HG03045 (cell line): ENCODE measurements at regions not wholly inside any gene's neighbourhood (a gene's known extent, or its start where the extent isn't known, plus 50 kb on each side); places are given as distances from the start of the nearest gene placed in this dataset.
"Not testable (repeated sequence)": the region's sequence is repeated elsewhere in the genome, so short reads cannot be mapped to it uniquely, and the experiment has no call there.

Experiments
- ATAC-seq: cut with Tn5 transposase; IDR thresholded peaks from one replicate; pipeline ENCODE4 v1.9.1; 2021; ENCODE audit warnings: mild to moderate bottlenecking, moderate library complexity; ENCODE audit not compliant: unreplicated experiment

- ATAC-seq, result no peak
These were observed 603.0 kb downstream of the BNC2 start for GRCh38 chr9:16267281-16268066.

- no peak for ATAC-seq
These were observed 602.2 kb downstream of the BNC2 start for GRCh38 chr9:16268067-16268881.

DNA sequence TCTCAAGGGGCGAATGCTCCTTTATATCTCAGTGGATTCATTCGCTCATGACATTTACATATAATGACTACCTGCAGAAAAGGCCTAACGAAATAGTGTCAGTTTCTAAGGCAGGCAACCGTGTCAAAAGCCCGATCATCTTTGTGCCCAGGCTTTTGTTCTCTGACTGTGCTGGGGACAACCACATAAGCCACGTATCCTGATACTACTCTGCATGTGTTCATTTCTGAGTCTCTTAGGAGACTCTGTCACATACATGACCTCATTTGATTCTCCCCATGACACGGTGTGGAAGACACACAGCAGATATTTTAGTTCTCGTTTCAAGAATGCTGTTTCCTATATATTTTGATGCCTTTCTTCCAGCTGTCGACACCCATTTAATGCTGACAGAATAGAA, 598.5 kb downstream of the BNC2 start:
- ATAC-seq, result no peak

- ATAC-seq, result no peak
These were observed 597.7 kb downstream of the BNC2 start for GRCh38 chr9:16272776-16273175.

GRCh38 chr9:16275795-16276624, 594.5 kb downstream of the BNC2 start:
- ATAC-seq, result no peak

- no peak for ATAC-seq
These were observed 593.6 kb downstream of the BNC2 start for GRCh38 chr9:16276866-16277265.

DNA sequence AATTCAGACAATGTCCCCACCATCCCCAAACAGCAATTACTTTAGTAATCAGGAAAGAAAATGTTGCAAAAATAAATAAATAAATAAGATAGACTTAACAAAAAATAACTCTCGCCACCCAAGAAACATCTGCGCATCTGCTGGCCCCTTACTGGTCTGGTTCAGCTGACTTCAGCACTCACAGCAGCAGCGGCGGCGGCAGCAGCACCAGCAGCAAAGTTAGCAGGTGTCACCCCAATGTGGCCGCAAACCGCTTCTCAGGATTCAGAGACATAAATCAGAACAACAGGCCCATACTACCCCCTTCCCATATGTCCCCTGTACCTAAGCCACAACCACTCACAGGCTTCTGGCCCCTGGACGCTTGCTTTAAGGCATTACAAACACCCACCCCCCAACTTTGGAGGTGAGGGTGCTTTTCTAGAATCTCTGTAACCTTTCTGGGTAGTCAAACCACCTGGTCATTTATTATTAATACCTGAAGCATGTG, 593.0 kb downstream of the BNC2 start:
- ATAC-seq, result no peak

- ATAC-seq, result no peak
These were observed 592.0 kb downstream of the BNC2 start for GRCh38 chr9:16278326-16278999.

GRCh38 chr9:16281707-16282106, 588.8 kb downstream of the BNC2 start:
- ATAC-seq, result no peak

GRCh38 chr9:16282216-16282615, 588.3 kb downstream of the BNC2 start:
- no peak for ATAC-seq

GRCh38 chr9:16282718-16283117, 587.8 kb downstream of the BNC2 start:
- no peak for ATAC-seq

DNA sequence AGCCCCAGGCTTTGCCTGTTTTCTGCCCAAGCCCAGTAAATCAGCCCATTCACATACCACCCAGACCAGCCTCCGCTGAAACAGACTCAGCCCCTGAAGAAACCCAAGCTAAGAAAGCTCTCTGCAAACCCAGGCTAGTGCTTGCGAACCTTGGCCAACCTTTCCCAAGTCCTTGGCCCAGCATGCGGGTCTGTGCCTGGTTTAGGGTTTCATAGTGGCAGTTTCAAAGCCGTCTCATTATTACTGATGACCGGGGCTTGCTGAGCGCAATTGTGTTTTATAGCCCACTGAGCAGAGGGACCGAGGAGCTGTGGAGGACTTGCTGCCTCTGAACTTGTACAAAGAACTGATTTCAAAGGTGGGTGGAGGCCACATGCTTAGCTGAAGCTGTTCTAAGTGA, 584.3 kb downstream of the BNC2 start:
- no peak for ATAC-seq

DNA sequence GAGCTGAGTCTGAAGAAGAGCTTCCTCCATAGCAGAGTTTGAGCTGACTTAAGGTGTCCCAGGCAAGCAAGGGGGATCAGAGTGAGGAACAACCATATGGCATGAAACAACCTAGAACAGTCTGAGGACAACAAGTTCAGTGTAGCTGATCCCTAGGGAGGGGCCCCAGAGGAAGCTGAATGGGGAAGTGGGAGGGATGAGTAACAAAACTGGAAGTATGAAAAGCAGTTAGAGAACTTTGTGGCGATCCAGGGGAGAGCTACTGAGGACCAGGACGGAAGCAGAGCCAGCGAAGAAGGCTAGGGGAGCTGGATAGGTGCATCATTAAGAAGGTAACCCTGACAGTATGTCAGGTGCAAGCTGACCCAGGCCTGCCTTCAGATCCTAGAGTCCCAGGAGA, 580.8 kb downstream of the BNC2 start:
- no peak for ATAC-seq

GRCh38 chr9:16290169-16290568, 580.3 kb downstream of the BNC2 start:
- no peak for ATAC-seq

DNA sequence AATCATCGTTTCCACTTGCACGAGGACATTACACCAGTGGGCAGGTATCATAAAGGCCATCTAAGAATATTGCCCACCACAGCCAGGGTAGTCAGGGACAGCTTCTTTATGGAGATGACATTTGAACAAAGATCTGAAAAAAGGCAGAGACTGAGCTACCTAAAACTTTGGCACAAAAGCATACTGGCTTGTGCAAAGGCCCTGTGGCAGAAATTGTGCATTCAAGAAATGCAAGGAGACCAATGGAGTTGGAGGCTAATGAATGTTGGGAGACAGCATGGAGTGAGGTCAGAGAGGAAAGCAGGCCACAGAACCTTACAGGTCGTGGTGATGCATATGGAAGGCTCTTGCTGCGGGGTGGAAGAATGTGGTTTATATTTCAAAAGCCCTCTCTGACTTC, 578.5 kb downstream of the BNC2 start:
- no peak for ATAC-seq

DNA sequence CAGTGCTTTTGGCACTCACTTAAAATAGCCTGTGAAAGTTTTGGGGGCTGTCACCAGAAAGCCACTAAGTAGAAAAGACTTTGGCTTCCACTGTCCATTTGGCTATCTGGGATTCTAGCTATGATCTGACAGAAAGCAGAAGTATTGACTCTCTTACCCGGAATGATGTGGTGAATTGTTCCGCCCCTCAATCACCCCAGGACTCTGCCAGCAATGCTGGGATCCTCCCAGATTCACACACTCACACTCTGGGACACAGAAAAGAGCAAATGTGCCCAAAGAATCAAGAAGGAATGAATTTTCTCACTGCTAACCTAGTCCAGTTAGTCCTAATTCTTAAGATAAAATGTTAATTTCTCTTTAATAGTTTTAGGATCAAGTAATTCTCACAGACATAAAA, 576.9 kb downstream of the BNC2 start:
- ATAC-seq, result no peak

- no peak for ATAC-seq
These were observed 576.2 kb downstream of the BNC2 start for GRCh38 chr9:16294133-16294770.

- not testable (repeated sequence) for ATAC-seq
These were observed 575.5 kb downstream of the BNC2 start for GRCh38 chr9:16294940-16295339.

DNA sequence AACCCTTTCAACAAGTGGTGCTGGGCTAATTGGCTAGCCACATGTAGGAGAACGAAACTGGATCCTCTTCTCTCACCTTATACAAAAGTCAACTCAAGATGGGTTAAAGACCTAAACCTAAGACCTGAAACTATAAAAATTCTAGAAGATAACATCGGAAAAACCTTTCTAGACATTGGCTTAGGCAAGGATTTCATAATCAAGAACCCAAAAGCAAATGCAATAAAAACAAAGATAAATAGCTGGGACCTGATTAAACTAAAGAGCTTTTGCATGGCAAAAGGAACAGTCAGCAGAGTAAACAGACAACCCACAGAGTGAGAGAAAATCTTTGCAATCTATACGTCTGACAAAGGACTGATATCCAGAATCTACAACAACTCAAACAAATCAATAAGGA, 571.1 kb downstream of the BNC2 start:
- ATAC-seq, result not testable (repeated sequence)

- ATAC-seq, result no peak
These were observed 567.0 kb downstream of the BNC2 start for GRCh38 chr9:16303506-16303905.
